GM18907 (cell line): ENCODE measurements at regions not wholly inside any gene's neighbourhood (a gene's known extent, or its start where the extent isn't known, plus 50 kb on each side); places are given as distances from the start of the nearest gene placed in this dataset.
"Not testable (repeated sequence)": the region's sequence is repeated elsewhere in the genome, so short reads cannot be mapped to it uniquely, and the experiment has no call there.

Source experiments
- ATAC-seq: cut with Tn5 transposase; IDR thresholded peaks from one replicate; pipeline ENCODE4 v1.9.1; 2021; ENCODE audit warnings: mild to moderate bottlenecking, moderate library complexity; ENCODE audit not compliant: unreplicated experiment

DNA sequence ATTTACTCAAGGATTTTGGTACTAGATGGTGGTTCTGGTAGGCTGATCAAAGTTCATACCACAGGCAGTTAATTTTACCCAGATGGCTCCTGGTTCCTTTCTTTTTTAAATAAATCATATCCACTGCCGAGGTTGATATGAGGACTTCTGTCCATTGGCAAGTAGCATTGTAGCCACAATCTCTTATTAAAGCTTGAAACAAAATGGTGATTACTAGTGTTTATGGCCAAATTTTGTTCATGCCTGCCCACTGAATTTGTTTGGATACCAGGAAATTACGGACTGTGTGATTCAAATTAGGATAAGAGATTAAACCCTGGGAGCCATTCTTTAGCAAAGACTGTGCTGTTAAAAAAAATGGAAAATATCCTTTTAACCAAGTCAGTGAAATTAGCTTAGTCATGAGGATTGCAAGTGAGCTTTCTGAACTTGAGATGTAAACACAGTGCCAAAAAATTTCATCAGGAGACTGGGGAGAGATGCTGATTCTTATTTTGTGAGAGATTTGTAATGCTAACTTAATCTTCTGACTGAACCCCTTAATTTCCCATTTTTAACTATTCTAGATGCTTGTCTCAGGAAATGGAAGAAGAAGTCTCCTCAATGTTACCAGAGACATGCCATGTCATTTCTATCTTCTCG is 893.5 kb upstream of the ADAMTS5 start:
- ATAC-seq, result not testable (repeated sequence)

DNA sequence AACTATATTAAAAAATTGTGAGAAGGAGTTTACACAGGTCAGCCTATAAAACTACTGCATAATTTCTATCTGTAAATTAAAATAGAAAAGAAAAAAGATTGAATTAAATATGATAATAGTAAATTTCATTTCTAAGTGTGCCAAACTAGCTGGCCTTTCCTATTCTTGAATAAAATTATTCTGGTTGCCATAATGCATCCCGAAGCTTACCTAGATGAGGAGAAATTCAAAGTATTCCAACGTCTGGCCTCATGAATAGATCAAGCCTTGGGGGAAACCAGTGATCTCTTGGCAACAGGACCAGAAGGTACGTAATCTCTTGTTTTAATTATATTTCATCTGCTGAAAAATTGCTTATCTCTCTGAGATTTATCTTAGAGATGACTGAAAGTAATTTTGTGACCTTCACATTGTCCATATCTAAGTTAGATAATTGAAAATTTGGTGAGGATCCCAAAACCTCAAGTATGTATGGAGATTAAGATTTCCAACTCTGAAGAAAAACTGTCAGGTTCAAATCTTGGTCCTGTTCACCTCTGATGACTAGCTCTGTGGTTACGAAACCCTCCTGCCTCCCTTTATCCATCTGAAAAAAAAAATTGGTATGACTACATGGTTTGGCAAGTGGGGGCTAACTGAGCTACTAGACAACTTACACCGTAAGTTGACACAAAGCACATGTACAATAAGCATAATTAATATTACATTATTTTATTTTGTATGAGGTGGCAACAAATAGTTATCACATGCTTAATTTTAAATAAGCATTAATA is 891.4 kb upstream of the ADAMTS5 start:
- not testable (repeated sequence) for ATAC-seq

DNA sequence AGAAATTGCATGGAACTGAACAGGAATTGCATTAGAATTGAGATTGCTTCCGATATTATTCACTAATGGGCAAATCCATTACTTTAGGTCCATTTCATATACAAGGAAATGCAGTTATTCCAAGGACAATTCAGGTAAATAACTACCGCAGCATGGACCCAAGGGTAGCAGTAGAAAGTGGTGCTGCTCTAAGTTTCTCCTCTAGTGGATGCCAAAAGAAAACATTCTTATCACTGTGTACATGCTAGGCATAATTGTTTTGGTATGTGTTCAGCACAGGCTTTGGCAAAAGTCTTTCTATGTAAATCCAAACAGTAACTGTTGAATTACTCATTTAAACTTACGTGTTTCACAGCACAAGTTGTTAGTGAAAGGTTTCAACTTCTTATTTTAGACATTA is 890.1 kb upstream of the ADAMTS5 start:
- ATAC-seq, result not testable (repeated sequence)

DNA sequence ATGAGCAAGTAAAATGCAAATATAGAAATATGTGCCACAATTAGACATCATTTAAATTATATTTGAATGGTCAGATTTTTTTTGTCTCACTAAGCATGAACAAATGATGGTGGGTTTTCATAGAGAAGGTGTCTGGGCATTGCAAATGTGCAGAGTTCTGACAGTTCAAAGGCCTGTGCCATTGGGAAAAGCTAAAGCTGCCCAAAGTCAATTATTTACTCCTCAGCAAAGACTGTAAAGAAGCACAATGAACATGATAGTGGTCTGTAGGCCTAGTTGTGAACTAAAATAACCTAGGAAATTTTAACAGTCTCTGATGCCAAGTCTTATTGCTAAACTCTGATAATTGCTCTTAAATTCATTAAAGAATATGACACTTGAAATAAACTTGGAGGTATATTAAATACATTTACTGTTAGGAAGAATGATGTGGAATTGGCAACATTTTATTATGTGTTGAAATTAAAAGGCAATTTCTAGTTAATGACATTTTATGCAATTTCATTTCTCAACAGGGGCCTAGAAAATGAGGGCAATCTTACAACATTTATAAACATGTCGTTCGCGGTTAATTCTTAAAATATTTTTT is 874.3 kb upstream of the ADAMTS5 start:
- ATAC-seq, result no peak

DNA sequence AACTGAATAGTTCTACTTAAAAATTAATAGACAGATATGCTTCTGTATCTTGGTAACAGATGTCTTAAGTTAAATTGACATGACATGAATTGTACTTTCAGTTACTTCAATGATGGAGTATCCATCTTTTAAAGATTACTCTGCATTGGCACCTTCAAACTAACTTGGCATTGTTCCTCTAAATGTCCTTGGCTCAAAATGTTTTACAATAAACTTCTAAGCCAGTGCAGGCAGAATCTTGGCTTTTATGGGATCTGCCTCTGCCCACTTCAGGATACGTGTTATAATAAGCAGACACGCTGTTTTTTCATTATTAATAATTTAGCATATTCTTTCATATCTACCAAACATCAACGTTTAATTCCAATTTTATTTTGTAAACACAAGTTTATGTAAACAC is 873.4 kb upstream of the ADAMTS5 start:
- ATAC-seq, result no peak

DNA sequence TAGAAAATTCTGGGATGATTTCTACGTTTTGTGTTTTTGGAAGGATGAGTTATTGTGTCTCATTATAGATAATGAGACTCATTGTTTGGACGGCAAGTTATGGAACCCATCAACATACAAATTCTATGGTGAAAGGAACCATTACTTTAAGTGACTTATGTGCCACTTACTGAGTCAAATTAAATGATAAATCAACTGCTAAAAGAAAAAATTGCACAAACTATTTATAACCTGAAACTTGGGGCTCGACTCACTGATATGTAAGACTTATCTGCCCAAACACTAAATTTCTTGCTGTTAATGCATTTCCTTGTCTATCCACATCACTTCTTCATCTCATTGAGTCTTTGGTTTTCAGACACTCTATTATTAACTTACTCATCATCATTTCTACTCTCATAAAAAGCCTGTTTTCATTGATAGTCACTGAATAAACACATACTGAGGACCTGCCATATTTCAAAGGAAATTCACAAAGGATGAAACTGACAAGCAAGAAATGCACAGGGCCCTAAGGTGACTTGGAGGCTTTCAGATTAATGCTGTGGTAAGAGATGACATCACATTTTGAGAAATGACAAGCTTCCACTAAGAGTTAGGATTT is 872.7 kb upstream of the ADAMTS5 start:
- no peak for ATAC-seq

DNA sequence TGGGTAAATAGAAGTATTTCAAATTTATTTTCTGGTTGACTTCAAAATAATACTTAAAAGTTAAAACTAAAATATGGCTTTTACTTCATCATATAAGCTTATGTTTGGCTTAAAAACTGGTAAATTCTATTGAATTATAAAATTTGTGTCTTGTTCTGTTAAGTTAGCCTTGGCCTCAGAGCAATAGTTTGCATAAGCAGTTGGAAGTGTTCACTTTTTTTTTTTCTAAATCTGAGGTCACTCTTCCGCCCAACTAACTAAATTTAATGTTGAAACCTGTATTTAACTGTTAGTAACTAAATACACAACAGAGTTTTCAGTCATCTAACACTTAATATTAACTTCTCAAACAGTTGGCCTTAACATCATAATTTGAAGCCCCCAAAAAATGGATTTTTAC is 871.7 kb upstream of the ADAMTS5 start:
- ATAC-seq, result no peak

DNA sequence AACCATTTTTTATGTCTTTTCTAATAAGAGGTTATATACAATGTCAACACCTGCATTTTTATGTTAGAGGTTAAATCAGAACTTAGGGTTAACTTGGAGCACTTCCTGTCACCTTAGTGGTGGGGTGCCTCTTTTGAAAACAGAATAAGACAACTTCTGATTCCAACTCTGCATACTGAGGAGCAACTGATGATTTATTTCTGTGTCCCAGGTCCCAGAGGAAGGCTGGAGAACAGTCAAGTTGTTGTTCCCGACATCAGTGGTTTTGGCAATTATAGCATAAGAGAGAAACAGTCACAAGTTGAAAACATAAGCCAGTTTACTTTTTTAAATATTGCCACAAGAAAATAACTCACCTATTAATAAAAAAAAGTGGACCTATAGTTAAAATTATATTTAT is 871.0 kb upstream of the ADAMTS5 start:
- no peak for ATAC-seq

DNA sequence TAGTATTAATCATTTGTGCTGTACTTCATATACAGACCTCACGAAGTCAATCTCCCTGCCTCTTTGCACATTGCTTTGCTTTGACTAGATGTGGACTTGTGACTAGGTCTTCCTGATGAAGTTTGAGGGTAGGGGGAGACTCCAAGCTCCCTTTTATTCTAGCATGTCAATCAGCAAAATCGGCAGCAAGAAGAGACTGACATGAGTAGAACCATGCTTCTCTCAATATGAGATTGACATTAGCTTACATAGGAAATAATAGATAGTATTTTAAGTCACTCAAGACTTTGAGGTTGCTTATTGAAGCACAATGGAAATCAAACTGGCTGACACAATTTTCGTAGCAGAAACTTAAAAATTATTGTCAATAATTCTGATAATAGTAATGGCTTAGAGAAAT is 866.4 kb upstream of the ADAMTS5 start:
- no peak for ATAC-seq

DNA sequence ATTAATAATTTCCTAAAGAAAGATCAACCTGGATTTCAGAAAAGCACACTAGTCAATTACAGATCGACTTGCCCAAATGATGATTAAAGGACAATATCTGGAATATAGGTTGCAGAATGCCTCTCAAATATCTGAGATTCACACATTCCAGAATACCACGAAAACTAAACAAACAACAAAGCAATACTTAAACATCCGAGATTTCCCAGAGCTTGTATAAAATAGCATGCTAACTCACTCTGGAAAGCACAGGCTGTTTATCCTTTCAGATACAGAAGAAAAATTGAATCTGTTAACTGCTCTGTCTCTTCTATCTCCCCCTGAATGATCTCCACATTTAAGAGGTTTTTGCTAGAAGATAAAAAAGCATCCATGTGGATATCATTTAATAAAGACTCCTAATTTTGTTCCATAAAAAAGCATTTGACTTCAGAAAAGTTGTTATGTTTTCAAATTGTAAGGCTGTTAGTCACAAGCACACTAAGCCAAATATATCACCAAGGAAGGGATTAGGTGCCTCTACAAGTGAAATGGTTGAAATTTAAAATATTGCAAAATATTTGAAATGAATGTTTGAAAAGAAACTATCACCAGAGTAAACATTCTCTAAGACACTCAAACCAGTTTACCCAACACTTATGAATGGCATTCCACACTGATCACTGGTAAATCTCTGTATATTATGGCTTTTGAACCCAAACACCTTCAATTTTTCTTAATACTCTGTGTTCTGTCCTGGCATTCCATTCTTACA is 865.1 kb upstream of the ADAMTS5 start:
- no peak for ATAC-seq

DNA sequence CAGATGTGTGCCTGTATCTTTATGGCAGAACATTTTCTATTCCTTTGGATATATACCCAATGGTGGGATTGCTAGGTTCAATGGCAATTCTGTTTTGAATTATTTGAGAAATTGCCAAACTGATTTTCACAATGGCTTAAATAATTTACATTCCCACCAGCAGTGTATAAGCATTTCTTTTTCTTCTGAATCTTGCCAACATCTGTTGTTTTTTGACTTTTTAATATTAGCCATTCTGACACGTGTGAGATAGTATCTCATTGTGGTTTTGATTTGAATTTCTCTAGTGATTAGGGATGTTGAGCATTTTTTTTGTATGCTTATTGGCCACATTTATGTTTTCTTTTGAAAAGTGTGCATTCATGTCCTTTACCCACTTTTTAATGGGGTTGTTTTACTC is 864.3 kb upstream of the ADAMTS5 start:
- no peak for ATAC-seq

DNA sequence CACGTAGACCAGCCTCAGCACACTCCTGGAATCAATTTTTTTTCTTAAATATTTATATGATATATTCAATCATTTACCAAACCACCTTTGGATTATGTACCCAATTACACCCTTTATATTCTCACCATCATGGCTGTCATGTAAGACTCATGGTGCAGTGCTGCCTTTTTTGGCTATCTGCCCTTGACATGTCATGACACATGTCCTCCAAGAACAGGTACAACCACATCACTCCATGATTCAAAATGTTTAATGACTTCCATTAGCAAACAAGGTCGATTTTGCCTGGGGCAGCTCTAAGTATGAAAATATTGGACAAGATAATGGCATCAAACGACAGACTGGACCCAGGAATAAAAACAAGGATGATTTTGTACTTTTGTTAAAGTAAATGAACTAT is 861.1 kb upstream of the ADAMTS5 start:
- ATAC-seq, result no peak

DNA sequence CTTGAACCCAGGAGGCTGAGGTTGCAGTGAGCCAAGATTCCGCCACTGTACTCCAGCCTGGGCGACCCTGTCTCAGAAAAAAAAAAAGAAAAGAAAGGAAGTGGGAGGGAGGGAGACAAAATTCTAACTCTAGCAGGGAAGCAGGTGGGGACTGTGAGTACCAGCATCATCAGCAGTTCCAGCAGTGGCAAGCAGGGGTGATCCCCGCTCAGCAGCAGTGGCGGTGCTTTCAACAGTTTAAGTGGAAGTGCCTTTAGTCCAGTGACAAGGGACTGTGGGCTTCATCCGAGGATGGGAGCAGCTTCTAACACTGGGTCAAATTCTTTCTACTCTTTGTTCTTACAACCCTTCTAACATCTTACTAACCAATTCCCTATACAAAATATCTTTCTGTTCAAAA is 858.1 kb upstream of the ADAMTS5 start:
- no peak for ATAC-seq

DNA sequence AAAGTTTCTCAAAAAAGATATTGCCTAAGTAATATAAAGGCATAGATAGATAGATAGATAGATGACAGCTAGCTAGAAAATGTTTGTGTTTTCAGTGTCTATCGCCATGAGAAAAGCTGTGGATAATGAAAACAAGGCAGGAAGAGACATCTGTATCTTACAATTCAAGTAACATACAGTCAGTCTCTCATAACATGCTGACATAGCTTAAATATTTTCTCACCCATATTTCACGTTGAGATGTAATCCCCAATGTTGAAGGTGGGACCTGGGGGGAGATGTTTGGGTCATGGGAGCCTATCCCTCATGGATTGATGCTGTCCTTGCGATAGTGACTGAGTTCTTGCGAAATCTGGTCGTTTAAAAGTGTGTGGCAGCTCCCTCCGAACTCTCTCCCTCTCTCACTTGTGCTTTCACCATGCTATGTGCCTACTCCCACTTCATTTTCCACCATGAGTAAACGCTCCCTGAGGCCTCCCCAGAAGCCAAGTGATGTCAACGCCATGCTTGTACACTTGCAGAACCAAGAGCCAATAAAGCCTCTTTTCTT is 856.8 kb upstream of the ADAMTS5 start:
- no peak for ATAC-seq

DNA sequence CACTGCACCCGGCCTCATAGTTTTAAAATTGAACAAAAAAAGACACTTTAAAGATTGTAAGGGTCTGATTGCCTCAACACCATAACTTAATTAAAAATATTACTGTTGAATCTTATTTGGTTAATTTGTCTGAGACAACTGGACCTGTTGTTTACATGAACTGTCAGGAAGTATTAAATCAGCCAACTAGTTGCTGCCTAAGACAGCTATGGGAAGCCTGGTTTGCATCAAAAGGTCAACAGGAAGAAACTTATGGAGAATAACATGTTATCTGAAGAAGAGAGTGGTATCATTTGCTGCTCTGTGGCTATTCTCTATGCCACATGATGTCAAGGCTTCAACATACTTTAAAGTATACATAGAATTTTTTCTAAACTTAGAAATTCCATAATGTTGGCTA is 853.5 kb upstream of the ADAMTS5 start:
- no peak for ATAC-seq

DNA sequence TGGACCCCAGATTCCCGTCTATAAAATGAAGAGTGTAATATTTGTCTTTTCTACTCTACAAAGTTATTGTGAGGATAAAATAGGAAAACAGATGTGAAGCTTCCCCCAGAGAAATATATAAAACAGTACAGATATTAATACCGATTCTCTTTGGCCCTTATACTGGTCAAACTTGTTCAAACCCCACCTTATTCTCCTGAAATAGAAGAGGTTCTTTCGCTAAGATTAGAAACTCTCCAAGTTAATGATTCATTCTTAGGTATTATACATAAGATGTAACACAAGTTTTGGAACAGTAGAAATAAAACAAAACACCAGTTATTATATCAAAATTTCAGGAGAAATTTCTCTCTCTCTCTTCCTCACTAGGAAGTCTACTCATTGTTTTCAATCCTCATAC is 852.4 kb upstream of the ADAMTS5 start:
- no peak for ATAC-seq

DNA sequence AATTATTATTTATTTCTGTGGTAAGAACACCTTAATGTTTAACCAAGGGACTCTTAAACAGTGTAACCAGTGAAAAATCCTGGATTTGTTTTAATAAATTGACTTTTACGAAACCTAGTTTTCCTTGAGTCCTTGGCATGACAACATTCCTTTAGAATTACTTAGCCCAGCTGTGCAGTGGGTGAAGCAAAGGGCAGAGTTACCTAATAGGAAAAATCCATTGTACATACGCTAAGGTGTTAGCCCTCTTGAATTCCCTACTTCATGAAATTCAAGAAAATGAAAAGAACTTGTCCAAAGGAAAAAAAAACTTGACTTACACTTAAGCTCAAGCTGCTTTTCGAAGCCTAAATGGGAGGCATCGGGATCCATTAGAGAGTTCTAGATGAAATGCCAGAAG is 852.0 kb upstream of the ADAMTS5 start:
- ATAC-seq, result no peak

DNA sequence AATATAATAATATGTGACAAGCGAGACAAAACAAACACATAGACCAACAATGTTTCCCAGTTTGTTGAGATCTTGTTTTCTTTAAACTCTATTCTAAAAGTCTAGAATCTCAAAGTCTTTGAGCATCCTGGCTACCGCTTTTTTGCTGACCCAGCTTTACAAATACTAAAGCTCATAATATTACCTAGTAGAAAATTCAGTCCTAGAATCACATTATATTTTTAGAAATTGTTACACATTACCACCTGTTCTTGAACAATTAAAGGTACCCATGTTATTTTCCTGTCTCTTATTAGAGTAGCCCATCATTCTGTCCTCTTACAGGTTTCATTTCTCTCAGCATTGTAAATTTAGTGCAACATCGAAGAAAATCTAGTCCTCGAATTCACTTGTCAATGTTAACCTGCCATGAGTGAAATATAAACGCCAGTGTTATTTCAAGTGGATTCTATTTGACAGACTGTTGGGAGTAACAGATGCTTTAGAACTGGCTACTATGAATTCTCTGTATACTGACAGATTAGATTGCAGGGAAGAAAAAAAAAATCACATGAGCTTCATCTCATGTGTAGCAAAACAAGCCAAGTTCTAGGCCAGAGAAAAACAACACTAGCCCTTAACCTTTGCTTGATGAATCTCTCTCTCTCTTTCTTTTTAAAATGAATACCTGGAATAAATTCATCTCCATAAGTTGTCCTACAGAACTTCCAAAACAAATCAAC is 851.2 kb upstream of the ADAMTS5 start:
- ATAC-seq, result no peak

DNA sequence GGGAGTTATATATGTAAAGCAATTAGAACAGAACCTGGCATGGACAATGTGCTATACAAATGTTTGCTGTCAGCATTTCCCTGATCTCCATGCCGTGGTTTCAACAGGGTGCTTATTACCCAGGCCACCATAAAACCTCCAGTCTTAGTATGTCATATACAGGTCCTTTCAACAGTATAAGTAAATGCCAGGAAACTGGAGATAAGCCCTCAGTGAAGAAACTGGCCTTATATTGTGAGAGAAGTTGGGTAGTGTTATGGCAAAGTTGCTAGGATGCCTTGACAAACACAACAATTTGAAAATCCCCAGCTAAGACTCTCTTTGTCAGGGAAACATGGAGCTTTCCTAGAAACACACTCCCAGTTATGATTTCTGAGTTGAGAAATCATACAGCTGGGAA is 850.2 kb upstream of the ADAMTS5 start:
- ATAC-seq, result no peak

DNA sequence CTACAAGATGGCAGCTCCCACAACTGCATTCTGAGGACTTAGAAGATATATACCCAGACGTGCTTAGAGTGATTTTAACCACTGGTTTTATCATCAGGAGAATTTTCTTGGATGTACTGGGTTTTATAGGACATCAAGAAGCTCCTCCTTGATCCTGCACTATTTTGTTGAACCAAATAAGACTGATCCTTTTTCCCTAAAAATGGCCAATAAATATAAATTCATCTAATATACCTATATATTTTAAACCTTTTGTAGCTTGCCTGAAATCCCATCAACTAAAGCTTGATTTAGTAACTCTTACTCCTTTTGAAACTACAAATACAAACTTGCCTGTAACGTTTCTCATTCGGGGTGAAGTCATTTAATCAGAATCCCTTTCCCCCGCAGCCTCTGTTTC is 849.4 kb upstream of the ADAMTS5 start:
- no peak for ATAC-seq
